ES-I3 (cell line): ENCODE measurements at regions not wholly inside any gene's neighbourhood (a gene's known extent, or its start where the extent isn't known, plus 50 kb on each side); places are given as distances from the start of the nearest gene placed in this dataset.
"Not testable (repeated sequence)": the region's sequence is repeated elsewhere in the genome, so short reads cannot be mapped to it uniquely, and the experiment has no call there.

ENCODE experiments used
- H3K36me3 ChIP-seq: 2 replicates; pipeline ENCODE4 v1.6.1; 2013; ENCODE audit warnings: mild to moderate bottlenecking, low read length, control low read depth, moderate library complexity; ENCODE audit not compliant: insufficient read depth
- H3K4me1 ChIP-seq: 2 replicates; pipeline ENCODE4 v1.6.1; 2013; ENCODE audit warnings: mild to moderate bottlenecking, control low read depth, low read length; ENCODE audit not compliant: insufficient read depth
- H3K9ac ChIP-seq: 2 replicates; pipeline ENCODE4 v1.6.1; 2013; ENCODE audit warnings: low read depth, mild to moderate bottlenecking, low read length, moderate library complexity
- H3K9me3 ChIP-seq: 2 replicates; pipeline ENCODE4 v1.6.1; 2013; ENCODE audit warnings: mild to moderate bottlenecking, low read length, moderate library complexity; ENCODE audit not compliant: control insufficient read depth, insufficient read depth

DNA sequence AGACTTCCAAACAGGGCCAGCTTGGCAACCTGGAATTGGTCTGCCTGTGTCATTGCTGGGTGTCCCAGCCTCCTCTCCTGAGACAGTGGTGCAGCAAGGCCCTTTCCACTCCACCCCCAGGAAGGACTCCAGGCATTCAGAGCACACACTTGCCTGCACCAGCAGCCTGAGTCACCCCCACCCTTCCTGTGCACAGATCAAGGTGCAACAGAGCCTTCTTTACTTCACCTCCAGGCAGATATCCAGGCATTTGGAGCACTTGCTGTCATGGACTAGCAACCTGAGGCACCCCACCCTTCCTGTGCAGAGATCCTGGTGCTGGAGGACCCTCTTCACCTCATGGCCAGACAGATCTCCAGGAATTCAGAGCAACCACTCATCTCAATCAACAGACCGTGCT lies 135.8 kb downstream of the GASK1B start:
- no peak overlapping the region for H3K9ac ChIP-seq
- H3K9me3 ChIP-seq, result no peaks in the 10 kb centered on the region

DNA sequence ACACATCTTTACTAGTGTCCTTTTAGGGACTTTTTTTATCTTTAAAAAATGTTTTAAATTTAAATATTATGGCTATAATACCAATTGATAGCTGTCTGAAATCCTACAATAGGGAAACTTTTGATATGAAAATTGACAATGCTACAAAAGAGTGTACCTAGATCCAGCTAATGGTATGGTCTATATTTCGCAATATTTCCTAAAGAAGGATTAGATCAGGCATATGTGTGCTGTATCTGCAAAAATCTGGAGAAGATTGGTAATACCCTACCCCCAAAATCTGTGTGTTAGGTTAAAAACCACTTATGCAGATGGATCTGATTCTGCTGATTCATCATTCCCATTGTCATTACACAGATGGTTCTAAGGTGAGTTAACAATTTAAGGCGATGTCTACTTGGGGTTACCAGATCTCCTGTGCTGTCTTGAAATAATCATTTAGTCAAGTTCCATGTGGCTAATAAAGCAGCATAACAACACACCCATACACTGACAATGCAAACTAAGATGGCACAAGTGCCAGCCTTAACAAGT lies 137.1 kb downstream of the GASK1B start:
- Histone ChIP-seq H3K9me3 (no peaks in the 10 kb centered on the region), H3K4me1 (peaks cover 5% of the 10 kb centered on the region; the same call in 1 of the 2 replicates), H3K36me3 (no peaks in the 10 kb centered on the region), H3K9ac (no peak overlapping the region)

More for the DNA sequence above, 135.8 kb downstream of the GASK1B start:
- Histone ChIP-seq H3K36me3 (no peaks in the 10 kb centered on the region), H3K4me1 (peaks cover 5% of the 10 kb centered on the region; the same call in 1 of the 2 replicates)

DNA sequence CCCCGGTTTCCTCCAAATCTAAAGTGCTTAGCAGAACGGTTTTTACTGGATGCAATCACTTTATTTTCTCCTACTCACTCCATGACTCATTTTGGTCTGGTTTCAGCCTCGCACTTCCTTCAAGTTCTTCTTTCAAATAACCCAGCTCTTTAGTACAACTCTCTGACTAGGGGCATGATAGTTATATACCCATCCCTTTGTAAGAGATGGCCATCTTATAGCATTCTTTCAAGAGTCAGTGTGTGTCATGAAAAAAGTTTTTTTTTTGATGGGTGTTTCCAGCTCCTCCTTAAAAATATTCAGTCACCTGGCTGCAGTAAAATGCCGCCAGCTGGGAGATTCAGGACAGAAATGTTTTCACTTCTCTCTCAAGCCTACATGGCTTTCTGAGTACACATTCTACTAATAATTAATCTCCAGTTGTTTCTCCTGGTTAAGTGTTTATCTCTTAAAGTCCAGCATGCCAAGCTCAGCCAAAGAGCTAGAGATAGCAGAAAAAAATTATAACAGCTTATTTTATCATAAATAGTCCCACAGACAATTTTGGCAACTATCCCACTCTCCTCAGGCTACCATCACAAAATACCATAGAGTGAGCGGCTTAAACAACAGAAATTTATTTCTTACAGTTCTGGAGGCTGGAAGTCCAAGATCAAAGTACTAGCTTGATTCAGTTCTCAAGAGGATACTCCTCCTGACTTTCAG lies 139.3 kb downstream of the GASK1B start:
- Histone ChIP-seq H3K36me3 (no peaks in the 10 kb centered on the region), H3K9ac (no peak overlapping the region), H3K9me3 (no peaks in the 10 kb centered on the region), H3K4me1 (peaks cover 5% of the 10 kb centered on the region; the same call in 1 of the 2 replicates)

DNA sequence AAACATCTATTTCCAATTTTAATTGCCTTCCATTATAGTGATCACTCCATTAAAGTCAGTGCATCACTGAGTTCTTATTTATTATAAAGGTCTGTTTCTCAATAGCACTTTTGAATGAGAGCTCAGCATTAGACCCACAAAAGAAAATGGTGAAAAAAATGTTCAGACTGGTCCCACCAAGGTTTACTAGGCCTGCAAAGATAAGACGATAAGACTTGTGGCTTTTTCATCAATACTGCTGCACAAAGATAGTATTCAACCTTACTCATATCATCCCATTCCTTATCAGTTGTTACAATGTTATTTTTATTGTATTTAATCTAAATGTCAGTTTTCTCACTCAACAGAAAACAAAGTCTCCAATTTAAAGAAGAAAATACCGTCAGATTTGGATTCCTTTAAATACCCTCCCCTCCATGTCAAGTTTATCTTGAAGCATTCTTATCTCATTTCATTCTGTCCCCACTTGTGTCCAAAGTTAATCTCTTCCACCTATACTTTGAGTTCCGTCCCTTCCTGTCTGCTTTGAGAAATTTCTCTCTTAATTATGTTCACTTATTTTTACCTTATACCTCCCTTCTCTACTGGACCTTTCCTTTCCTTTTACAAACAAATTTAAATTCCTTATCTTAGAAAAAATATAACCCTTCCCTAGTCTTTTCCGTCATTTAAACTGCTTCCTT lies 140.0 kb downstream of the GASK1B start:
- no peaks in the 10 kb centered on the region for H3K9me3 ChIP-seq
- H3K36me3 ChIP-seq, result no peaks in the 10 kb centered on the region
- H3K4me1 ChIP-seq, result peaks cover 5% of the 10 kb centered on the region; the same call in 1 of the 2 replicates
- H3K9ac ChIP-seq, result no peak overlapping the region

DNA sequence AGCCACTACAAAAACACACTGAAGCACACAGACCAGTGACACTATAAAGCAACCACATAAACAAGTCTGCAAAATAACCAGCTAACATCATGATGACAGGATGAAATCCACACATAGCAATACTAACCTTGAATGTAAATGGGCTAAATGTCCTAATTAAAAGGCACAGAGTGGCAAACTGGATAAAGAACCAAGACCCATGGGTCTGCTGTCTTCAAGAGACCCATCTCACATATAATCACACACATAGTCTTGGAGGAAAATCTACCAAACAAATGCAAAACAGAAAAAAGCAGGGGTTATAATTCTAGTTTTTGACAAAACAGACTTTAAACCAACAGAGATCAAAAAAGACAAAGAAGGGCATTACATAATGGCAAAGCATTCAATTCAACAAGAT lies 144.4 kb downstream of the GASK1B start:
- H3K9me3 ChIP-seq, H3K36me3 ChIP-seq, H3K4me1 ChIP-seq, H3K9ac ChIP-seq: not testable (repeated sequence)

DNA sequence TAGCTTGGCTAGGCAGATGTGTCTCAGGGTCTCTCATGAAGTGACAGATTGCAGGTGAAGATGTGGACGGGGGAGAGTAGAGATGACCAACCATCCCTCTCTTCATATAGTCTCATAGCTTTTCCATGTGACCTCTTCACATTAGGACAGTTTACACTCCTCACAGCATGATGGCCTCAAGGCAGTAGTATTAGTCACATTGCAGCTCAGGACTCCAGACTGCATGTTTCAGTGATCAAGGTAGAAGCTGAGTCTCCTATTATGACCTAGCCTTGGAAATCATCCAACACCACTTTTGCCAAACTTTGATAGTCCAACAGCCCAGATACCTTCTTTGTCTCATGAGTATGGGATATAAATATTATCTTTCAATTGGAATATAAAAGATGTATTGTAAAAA lies 147.7 kb downstream of the GASK1B start:
- no peaks in the 10 kb centered on the region for H3K9me3 ChIP-seq
- H3K9ac ChIP-seq, result no peak overlapping the region
- H3K4me1 ChIP-seq, result peaks cover 12% of the 10 kb centered on the region
- no peaks in the 10 kb centered on the region for H3K36me3 ChIP-seq

DNA sequence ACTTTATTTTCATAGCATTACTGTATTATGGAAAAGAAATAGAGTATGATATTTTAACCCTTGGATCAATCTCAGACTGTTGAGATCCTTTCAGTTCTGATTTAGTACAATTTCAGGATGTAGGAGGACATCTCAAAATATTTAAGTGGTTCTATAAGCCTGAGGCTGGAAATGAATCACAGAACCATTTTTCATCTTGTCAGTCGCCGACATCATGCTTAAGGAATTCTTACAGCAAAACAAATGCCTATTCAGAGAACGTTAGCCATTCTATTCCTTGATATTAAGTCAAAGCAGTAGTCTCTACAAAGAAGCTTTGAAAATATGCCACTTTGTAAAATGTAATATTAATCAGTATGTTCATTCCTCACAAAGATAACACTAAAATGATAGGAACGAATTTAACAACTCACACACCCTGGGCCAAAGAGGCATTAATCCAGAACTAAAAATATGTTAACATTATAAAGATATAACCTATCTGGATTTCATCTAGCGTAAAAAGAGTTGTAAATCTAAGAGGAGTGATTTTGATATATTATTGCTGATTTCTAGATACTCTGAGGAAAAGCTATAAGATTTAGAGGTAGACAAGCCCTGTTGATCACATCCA lies 152.0 kb downstream of the GASK1B start:
- Histone ChIP-seq H3K9ac (no peak overlapping the region), H3K9me3 (no peaks in the 10 kb centered on the region)

DNA sequence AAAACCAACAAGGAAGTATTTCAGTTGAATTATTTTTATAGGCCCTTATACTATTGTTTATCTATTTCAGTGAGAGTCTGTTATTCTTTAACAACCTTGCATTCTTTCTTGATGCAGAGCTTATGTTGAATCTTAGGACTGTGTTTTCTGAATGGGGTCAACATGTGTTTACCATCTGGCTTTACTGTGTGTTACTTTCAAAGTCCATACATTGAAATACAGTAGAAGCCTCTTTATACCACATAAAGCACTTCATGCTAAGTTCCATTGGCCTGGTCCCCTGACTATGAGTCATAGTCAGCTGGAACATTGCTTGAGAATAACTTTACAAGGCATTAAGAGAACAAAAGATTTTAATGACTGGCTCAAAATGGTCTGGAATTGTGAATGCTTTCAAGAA lies 152.6 kb downstream of the GASK1B start:
- peaks cover 24% of the 10 kb centered on the region for H3K4me1 ChIP-seq
- H3K9ac ChIP-seq, result no peak overlapping the region
- H3K36me3 ChIP-seq, result no peaks in the 10 kb centered on the region
- no peaks in the 10 kb centered on the region for H3K9me3 ChIP-seq

More for the DNA sequence above, 152.0 kb downstream of the GASK1B start:
- H3K36me3 ChIP-seq, result no peaks in the 10 kb centered on the region
- H3K4me1 ChIP-seq, result peaks cover 24% of the 10 kb centered on the region

DNA sequence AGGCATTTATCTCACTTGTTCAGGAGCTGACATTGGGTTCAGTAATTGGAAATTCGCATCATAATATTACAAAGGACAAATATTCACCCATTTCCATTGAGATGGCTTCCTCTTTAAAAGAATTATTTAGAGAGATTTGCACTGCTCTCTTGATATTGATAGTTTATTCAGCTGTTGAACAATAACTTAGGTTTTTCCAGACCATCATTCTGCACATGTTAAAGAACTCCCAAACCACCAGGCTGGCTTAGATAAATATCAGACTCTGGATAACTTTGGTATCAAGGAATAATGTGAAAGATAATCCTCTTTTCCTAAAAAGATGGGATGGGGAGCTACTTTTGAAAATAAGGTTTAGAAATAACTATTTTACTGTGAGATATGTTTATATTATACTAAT lies 154.0 kb downstream of the GASK1B start:
- Histone ChIP-seq H3K9ac (no peak overlapping the region), H3K36me3 (no peaks in the 10 kb centered on the region), H3K9me3 (no peaks in the 10 kb centered on the region), H3K4me1 (peaks cover 24% of the 10 kb centered on the region)

DNA sequence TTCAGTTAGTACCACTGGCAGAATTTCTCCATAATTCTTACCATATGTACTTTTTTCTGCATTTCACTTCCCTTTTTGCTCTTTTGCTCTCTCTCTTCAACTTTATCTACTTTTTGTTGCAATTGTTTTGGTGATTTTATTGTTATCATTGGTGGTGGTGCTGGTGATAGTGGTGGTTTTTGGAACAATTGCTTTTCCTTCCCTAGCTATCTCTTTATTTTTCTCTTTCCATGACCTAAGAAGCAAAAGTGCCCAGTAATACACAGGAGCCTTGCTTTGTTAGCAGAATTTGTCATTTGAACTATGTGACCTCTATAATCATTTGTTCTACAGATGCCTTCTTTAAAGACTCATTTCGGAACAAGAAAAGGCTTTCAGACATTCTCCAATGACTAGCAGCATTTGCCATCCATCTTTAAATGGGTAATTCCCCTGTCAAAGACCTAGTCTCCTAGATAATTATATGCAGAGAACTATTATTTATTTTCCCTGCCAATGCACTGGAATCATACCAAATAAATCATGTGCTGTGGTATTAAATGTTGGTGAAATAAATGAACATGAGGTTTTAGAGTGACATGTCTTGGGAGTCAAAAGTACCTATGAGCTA lies 154.5 kb downstream of the GASK1B start:
- Histone ChIP-seq H3K4me1 (peaks cover 24% of the 10 kb centered on the region), H3K9me3 (no peaks in the 10 kb centered on the region), H3K9ac (no peak overlapping the region), H3K36me3 (no peaks in the 10 kb centered on the region)

DNA sequence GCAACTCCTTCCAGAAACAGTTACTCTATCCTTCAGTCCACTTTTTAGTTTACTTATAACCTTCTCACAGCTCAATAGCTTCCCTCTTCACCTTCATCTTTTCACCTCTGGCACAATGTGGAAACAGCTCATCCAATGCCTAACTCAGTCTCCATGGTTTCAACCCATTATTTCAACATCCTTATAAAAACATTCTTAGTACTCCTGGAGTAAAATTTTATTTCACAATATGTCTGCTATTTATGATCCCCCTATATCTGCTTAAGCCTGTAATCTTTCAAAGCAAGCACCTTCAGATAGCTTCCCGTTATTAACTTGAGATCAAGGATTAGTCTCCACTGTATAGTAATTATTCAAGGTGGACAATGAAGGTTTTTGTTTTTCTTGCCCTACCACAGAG lies 156.3 kb downstream of the GASK1B start:
- Histone ChIP-seq H3K36me3 (no peaks in the 10 kb centered on the region), H3K4me1 (peaks cover 24% of the 10 kb centered on the region), H3K9ac (no peak overlapping the region), H3K9me3 (no peaks in the 10 kb centered on the region)

DNA sequence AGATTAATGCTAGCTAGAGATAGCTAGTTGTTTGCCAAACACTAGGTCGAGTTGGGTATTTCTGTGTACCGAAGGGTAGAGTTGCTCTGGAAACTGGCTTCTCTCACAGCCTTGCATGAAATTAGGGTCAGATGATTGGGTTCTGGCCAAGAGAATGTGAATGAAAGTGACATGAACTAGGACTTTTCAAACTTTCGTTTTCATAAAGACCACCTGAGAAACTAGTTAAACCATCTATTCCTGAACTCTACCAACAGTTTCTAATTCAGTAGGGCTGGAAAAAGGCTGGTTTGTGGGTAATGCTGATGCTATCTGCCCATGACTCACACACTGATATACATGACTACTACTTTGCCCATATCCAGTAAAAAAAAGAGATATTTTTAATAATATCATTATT lies 157.6 kb downstream of the GASK1B start:
- H3K9me3 ChIP-seq, result no peaks in the 10 kb centered on the region
- H3K9ac ChIP-seq, result no peak overlapping the region
- peaks cover 14% of the 10 kb centered on the region; the same call in 1 of the 2 replicates for H3K4me1 ChIP-seq
- no peaks in the 10 kb centered on the region for H3K36me3 ChIP-seq

DNA sequence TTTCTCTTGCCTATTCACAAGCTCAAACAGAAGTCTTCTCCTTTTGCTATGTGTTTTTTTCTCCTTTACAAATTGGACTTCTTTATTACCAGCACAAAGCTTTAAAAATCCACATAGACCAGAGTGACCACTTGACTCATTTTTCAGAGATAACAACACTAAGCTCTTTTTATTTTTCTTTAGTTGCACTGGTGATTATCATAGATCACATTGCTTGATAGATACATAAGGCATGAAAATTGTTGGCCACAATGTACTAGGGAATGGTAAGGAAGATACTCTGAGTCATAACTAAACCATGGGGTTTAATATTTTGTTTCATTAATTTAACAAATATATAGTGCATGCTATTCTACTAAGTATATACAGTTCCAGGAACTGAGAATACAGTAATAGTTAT lies 159.0 kb downstream of the GASK1B start:
- Histone ChIP-seq H3K9me3 (no peaks in the 10 kb centered on the region), H3K4me1 (0 out of 2 replicates have a peak, but pooled peaks cover 4% of the 10 kb centered on the region), H3K9ac (no peak overlapping the region), H3K36me3 (no peaks in the 10 kb centered on the region)

DNA sequence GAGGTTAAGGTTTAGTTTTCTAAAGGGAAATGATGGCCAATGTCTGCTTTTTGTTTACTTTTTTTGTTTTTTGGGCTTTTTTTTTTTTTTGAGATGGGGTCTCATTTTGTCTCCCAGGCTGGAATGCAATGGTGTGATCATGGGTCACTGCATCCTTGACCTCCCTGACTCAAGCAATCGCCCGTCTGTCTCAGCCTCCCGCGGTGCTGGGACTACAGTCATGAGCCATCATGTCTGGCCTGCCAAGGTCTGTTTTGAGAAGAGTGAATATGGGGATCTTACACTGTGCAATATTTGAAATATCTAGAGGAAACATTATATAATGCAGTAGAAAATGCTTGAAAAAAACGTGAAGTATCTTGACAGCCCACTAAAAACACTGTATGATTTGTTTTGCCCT lies 162.5 kb downstream of the GASK1B start:
- H3K9ac ChIP-seq, result no peak overlapping the region
- H3K36me3 ChIP-seq, result no peaks in the 10 kb centered on the region
- no peaks in the 10 kb centered on the region for H3K9me3 ChIP-seq
- no peaks in the 10 kb centered on the region for H3K4me1 ChIP-seq
